Adrenal gland (tissue), 9 donors: ENCODE measurements at regions not wholly inside any gene's neighbourhood (a gene's known extent, or its start where the extent isn't known, plus 50 kb on each side); places are given as distances from the start of the nearest gene placed in this dataset.

ENCODE experiments used
- DNase-seq, 7 donors: peaks; one replicate each; pipeline ENCODE4 v3.0.0-alpha.2; 2019 to 2020
- H3K27ac ChIP-seq, 5 donors: fragments of 200-600 bp; sonication (generic) in 4 of 5; 1 replicate in 3 of 5; 2 replicates in 2 of 5; pipeline versions ENCODE4 v1.5.1 to v1.8.0; 2016 to 2020; ENCODE audit warnings: mild to moderate bottlenecking in 1 of 5
- H3K27me3 ChIP-seq: fragments of 200-600 bp; 2 replicates; pipeline ENCODE4 v1.8.0; 2021
- H3K36me3 ChIP-seq, 2 donors: fragments of 200-600 bp; replicated peaks in 1 of 2; 1 replicate in 1 of 2; 2 replicates in 1 of 2; pipeline versions ENCODE4 v1.5.1 to v1.8.0; 2018 to 2022
- H3K4me1 ChIP-seq, 2 donors: fragments of 200-600 bp; replicated peaks in 1 of 2; 1 replicate in 1 of 2; 2 replicates in 1 of 2; pipeline versions ENCODE4 v1.5.1 to v1.8.0; 2018 to 2021
- H3K4me3 ChIP-seq, 4 donors: fragments of 200-600 bp; sonication (generic) in 3 of 4; one replicate each; pipeline ENCODE4 v1.5.1; 2016 to 2018
- H3K9me3 ChIP-seq, 3 donors: fragments of 200-600 bp; sonication (generic) in 1 of 3; replicated peaks in 1 of 3; 1 replicate in 2 of 3; 2 replicates in 1 of 3; pipeline versions ENCODE4 v1.5.1 to v1.8.0; 2016 to 2021
- POLR2A ChIP-seq, 2 donors: fragments of 450-650 bp; IDR thresholded peaks; one replicate each; pipeline ENCODE4 v1.6.1; 2017; ENCODE audit warnings: antibody characterized with exemption in 2 of 2, mild to moderate bottlenecking in 2 of 2, moderate library complexity in 1 of 2
- WGBS, 4 donors: extraction: QIAGEN DNeasy Blood & Tissue Kit in 2 of 4; methylation state at CpG; one replicate each; pipeline versions ENCODE4 v1.1.5 to v1.1.7; 2013 to 2017; 5-methylcytosine and 5-hydroxymethylcytosine counted together
- intact Hi-C, 2 donors: fragments of 100-400 bp; cut with DNase I; formaldehyde crosslinking; loops; one replicate each; pipeline versions ENCODE4 v1.14.1 to v1.15.0; 2022 to 2023
- TF ChIP-seq, protein P1 (sequence below), 6 experiments: fragments of 450-650 bp in 4 of 6; fragments of 200-600 bp in 2 of 6; sonication (generic) in 1 of 6; IDR thresholded peaks; 1 replicate in 5 of 6; 2 replicates in 1 of 6; pipeline versions ENCODE4 v1.5.1 to v1.8.0; 2016 to 2021; ENCODE audit warnings: antibody characterized with exemption in 6 of 6, mild to moderate bottlenecking in 2 of 6, moderate library complexity in 1 of 6
- donor health status: healthy with polysubstance abuse.
- donor health status: Bipolar disorder and iron deficiency.
- donor health status: DM: yes; HTN: yes; CAD: no.
- donor health status: DM: no; HTN: no; CAD: no.
- donor health status: DM: no; HTN: no; CAD: no.

GRCh38 chr15:60130398-60130797 is 126.3 kb downstream of the FOXB1 start:
- no peak overlapping the region for H3K27ac ChIP-seq

DNA sequence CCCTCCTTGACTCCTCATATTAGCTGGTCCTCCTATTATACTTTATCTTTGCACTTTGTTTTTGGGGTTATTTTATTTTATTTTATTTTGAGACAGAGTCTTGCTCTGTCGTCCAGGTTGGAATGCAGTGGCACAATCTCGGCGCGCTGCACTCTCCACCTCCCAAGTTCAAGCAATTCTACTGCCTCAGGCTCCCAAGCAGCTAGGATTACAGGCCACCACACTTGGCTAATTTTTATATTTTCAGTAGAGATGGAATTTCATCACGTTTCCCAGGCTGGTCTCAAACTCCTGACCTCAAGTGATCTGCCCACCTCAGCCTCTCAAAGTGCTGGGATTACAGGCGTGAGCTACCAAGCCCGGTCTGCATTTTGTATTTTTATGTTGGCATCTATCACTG is 126.7 kb downstream of the FOXB1 start:
- WGBS, 4 donors, result 84 to 90% (median 88%) methylated on average over 7 of the region's 7 CpGs
- TF ChIP-seq POLR2A (IDR thresholded peaks at IDR 0.05), result no peak
- TF ChIP-seq, protein P1, sequence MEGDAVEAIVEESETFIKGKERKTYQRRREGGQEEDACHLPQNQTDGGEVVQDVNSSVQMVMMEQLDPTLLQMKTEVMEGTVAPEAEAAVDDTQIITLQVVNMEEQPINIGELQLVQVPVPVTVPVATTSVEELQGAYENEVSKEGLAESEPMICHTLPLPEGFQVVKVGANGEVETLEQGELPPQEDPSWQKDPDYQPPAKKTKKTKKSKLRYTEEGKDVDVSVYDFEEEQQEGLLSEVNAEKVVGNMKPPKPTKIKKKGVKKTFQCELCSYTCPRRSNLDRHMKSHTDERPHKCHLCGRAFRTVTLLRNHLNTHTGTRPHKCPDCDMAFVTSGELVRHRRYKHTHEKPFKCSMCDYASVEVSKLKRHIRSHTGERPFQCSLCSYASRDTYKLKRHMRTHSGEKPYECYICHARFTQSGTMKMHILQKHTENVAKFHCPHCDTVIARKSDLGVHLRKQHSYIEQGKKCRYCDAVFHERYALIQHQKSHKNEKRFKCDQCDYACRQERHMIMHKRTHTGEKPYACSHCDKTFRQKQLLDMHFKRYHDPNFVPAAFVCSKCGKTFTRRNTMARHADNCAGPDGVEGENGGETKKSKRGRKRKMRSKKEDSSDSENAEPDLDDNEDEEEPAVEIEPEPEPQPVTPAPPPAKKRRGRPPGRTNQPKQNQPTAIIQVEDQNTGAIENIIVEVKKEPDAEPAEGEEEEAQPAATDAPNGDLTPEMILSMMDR (IDR thresholded peaks at IDR 0.05), result no peak
- Histone ChIP-seq H3K9me3 (no peaks in the 10 kb centered on the region), H3K36me3 (no peaks in the 10 kb centered on the region), H3K4me3 (no peak overlapping the region), H3K27me3 (no peaks in the 10 kb centered on the region), H3K27ac (no peak overlapping the region), H3K4me1 (peaks cover 0 to 13% of the 10 kb centered on the region in 2 donors)
- intact Hi-C loops, result no loop called here
- DNase-seq, result no peak

More at GRCh38 chr15:60130398-60130797, 126.3 kb downstream of the FOXB1 start:
- Histone ChIP-seq H3K36me3 (no peaks in the 10 kb centered on the region), H3K4me3 (no peak overlapping the region), H3K27me3 (no peaks in the 10 kb centered on the region), H3K4me1 (peaks cover 0 to 13% of the 10 kb centered on the region in 2 donors), H3K9me3 (no peaks in the 10 kb centered on the region)
- no peak for TF ChIP-seq POLR2A (IDR thresholded peaks at IDR 0.05)
- TF ChIP-seq, protein P1 (IDR thresholded peaks at IDR 0.05), result no peak
- no peak for DNase-seq
- intact Hi-C loops, result no loop called here
- WGBS, 4 donors, result 60 to 78% (median 70%) methylated on average over 1 of the region's 1 CpG

- intact Hi-C loops, result no loop called here
- no peaks in the 10 kb centered on the region for H3K27me3 ChIP-seq
- no peak overlapping the region for H3K4me3 ChIP-seq
- H3K4me1 ChIP-seq, result no peaks in the 10 kb centered on the region
- H3K9me3 ChIP-seq, result no peaks in the 10 kb centered on the region
- H3K27ac ChIP-seq, result no peak overlapping the region
- DNase-seq, result peak in 2 of 7 donors; percentile 5 to 17
- TF ChIP-seq, protein P1 (IDR thresholded peaks at IDR 0.05), result peak in 1 of 6 experiments; percentile 17
- TF ChIP-seq POLR2A (IDR thresholded peaks at IDR 0.05), result no peak
- H3K36me3 ChIP-seq, result no peaks in the 10 kb centered on the region
- WGBS, 4 donors, result 50 to 64% (median 54%) methylated on average over 1 of the region's 1 CpG
Measured at GRCh38 chr15:60134609-60135008, 130.5 kb downstream of the FOXB1 start.

DNA sequence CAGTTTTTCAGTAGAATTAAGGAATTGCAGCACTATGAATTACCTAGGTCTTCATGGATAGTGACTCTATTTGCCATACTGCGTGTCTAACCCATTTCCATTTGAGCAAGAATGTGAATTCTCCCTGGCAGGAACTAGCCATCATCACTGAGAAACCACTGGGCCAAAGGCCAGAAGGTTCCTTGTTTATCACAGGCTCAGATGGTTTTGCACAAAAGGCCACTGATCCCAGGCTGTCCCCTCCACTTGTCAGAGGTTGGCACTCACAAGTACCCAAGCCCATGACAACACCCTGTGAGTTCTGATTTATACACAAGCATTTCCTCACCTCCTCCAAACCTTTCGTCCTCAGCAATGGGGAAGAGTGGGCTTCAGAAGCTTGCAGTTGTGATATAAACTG is 131.8 kb downstream of the FOXB1 start:
- H3K4me1 ChIP-seq, result no peaks in the 10 kb centered on the region
- H3K36me3 ChIP-seq, result no peaks in the 10 kb centered on the region
- 77 to 87% (median 79%) methylated on average over 2 of the region's 2 CpGs for WGBS, 4 donors
- H3K9me3 ChIP-seq, result no peaks in the 10 kb centered on the region
- H3K4me3 ChIP-seq, result no peak overlapping the region
- TF ChIP-seq POLR2A (IDR thresholded peaks at IDR 0.05), result no peak
- TF ChIP-seq, protein P1 (IDR thresholded peaks at IDR 0.05), result no peak
- no peak overlapping the region for H3K27ac ChIP-seq
- no peak for DNase-seq
- intact Hi-C loops, result no loop called here
- H3K27me3 ChIP-seq, result no peaks in the 10 kb centered on the region
